DMS 273 (cell line): ENCODE measurements at regions not wholly inside any gene's neighbourhood (a gene's known extent, or its start where the extent isn't known, plus 50 kb on each side); places are given as distances from the start of the nearest gene placed in this dataset.
A peak's percentile ranks its signal among the peaks of the same experiment; 100 is the strongest.
"Not testable (repeated sequence)": the region's sequence is repeated elsewhere in the genome, so short reads cannot be mapped to it uniquely, and the experiment has no call there.

Experiments
- DNase-seq: peaks from one replicate; lab custom pipeline; 2025; ENCODE audit not compliant: unreplicated experiment; lab: John Stamatoyannopoulos, UW

- no peak for DNase-seq
Observed at GRCh38 chr5:158606233-158606632, 493.5 kb downstream of the EBF1 start.

GRCh38 chr5:158602981-158603380, 496.7 kb downstream of the EBF1 start:
- DNase-seq = no peak

- no peak for DNase-seq
Observed at GRCh38 chr5:158601118-158601517, 498.6 kb downstream of the EBF1 start.

- no peak for DNase-seq
Observed at GRCh38 chr5:158600679-158601078, 499.0 kb downstream of the EBF1 start.

GRCh38 chr5:158599157-158599556, 500.6 kb downstream of the EBF1 start:
- peak; percentile 64 for DNase-seq

- no peak for DNase-seq
Observed at GRCh38 chr5:158594595-158595242, 505.0 kb downstream of the EBF1 start.

GRCh38 chr5:158593925-158594324, 505.8 kb downstream of the EBF1 start:
- DNase-seq = no peak

- DNase-seq = peak; percentile 50
Observed at GRCh38 chr5:158591301-158591863, 508.3 kb downstream of the EBF1 start.

GRCh38 chr5:158590746-158591300, 508.9 kb downstream of the EBF1 start:
- no peak for DNase-seq

GRCh38 chr5:158589939-158590338, 509.8 kb downstream of the EBF1 start:
- DNase-seq = no peak

- DNase-seq = no peak
Observed at GRCh38 chr5:158588617-158589016, 511.1 kb downstream of the EBF1 start.

GRCh38 chr5:158586054-158586453, 513.7 kb downstream of the EBF1 start:
- no peak for DNase-seq

- DNase-seq = not testable (repeated sequence)
Observed at GRCh38 chr5:158582669-158583068, 517.0 kb downstream of the EBF1 start.

GRCh38 chr5:158573829-158574228, 525.9 kb downstream of the EBF1 start:
- DNase-seq = no peak

GRCh38 chr5:158570502-158570901, 529.2 kb downstream of the EBF1 start:
- no peak for DNase-seq

GRCh38 chr5:158569534-158569933, 530.2 kb downstream of the EBF1 start:
- DNase-seq = no peak

GRCh38 chr5:158565017-158565789, 534.5 kb downstream of the EBF1 start:
- DNase-seq = no peak

GRCh38 chr5:158563760-158564390, 535.8 kb downstream of the EBF1 start:
- no peak for DNase-seq

- DNase-seq = no peak
Observed at GRCh38 chr5:158561562-158562190, 538.0 kb downstream of the EBF1 start.

GRCh38 chr5:158560170-158560569, 539.5 kb downstream of the EBF1 start:
- no peak for DNase-seq

GRCh38 chr5:158559643-158560042, 540.1 kb downstream of the EBF1 start:
- DNase-seq = no peak
